H1 (cell line): ENCODE measurements at regions not wholly inside any gene's neighbourhood (a gene's known extent, or its start where the extent isn't known, plus 50 kb on each side); places are given as distances from the start of the nearest gene placed in this dataset.

Experiments used
- CTCF ChIA-PET: fragments of 300-600 bp; sonication (Branson Sonifier 250); formaldehyde crosslinking; loops from one replicate; lab custom pipeline; 2021; ENCODE audit not compliant: partially characterized antibody; lab: Charles Lee
- POLR2A ChIA-PET: fragments of 300-600 bp; sonication (Branson Sonifier 250); formaldehyde crosslinking; loops from one replicate; lab custom pipeline; 2021; ENCODE audit warnings: inconsistent platforms; ENCODE audit not compliant: partially characterized antibody; lab: Charles Lee
- DNase-seq, 2 experiments: peaks; one replicate each; pipeline versions ENCODE4 v3.0.0 to v3.0.0-alpha.2; 2010 to 2022; ENCODE audit warnings: low spot score in 2 of 2, low read depth in 1 of 2, mixed read lengths in 1 of 2
- FAIRE-seq: peaks from 2 replicates; lab custom pipeline; 2011; peaks lifted over from hg19 to GRCh38; lab: Jason Lieb, UNC
- H2AFZ ChIP-seq: 2 replicates; pipeline ENCODE4 v1.8.1; 2012; ENCODE audit warnings: low read length, inconsistent platforms
- H2AK5ac ChIP-seq: 2 replicates; pipeline ENCODE4 v1.6.1; 2013; ENCODE audit warnings: low read depth, low read length
- H2BK120ac ChIP-seq: replicated peaks from 2 replicates; pipeline ENCODE3; 2013; ENCODE audit warnings: low read depth, low read length, inconsistent platforms
- H2BK12ac ChIP-seq: 2 replicates; pipeline ENCODE4 v1.6.1; 2013; ENCODE audit warnings: low read depth, low read length
- H2BK15ac ChIP-seq: 2 replicates; pipeline ENCODE4 v1.6.1; 2013; ENCODE audit warnings: low read length
- H2BK20ac ChIP-seq: 2 replicates; pipeline ENCODE4 v1.6.1; 2013; ENCODE audit warnings: low read length
- H2BK5ac ChIP-seq: 2 replicates; pipeline ENCODE4 v1.6.1; 2013; ENCODE audit warnings: low read depth, low read length
- H3K14ac ChIP-seq: 2 replicates; pipeline ENCODE4 v1.6.1; 2013; ENCODE audit warnings: inconsistent platforms; ENCODE audit not compliant: insufficient read length
- H3K18ac ChIP-seq: 2 replicates; pipeline ENCODE4 v1.6.1; 2013; ENCODE audit warnings: low read length; ENCODE audit errors: extremely low read depth
- H3K23ac ChIP-seq: 2 replicates; pipeline ENCODE4 v1.6.1; 2013; ENCODE audit warnings: inconsistent platforms; ENCODE audit not compliant: insufficient read length
- H3K23me2 ChIP-seq: 2 replicates; pipeline ENCODE4 v1.6.1; 2013; ENCODE audit warnings: low read depth, low read length
- H3K27ac ChIP-seq: 2 replicates; pipeline ENCODE4 v1.6.1; 2011; ENCODE audit warnings: low read depth, low read length, inconsistent platforms
- H3K27me3 ChIP-seq, 4 experiments: replicated peaks in 1 of 4; 1 replicate in 1 of 4; 2 replicates in 3 of 4; pipeline versions ENCODE4 v1.6.1 to v1.8.1; 2011 to 2013; ENCODE audit warnings: low read length in 3 of 4, mild to moderate bottlenecking in 3 of 4, inconsistent platforms in 2 of 4, mixed read lengths in 2 of 4, moderate library complexity in 1 of 4; ENCODE audit not compliant: control insufficient read depth in 3 of 4, insufficient read depth in 3 of 4; ENCODE audit errors: extremely low read depth in 1 of 4
- H3K36me3 ChIP-seq, 4 experiments: 2 replicates each; pipeline versions ENCODE4 v1.6.1 to v1.8.1; 2011 to 2013; ENCODE audit warnings: mild to moderate bottlenecking in 4 of 4, low read length in 3 of 4, moderate library complexity in 2 of 4, control low read depth in 1 of 4, inconsistent platforms in 1 of 4; ENCODE audit not compliant: insufficient read depth in 4 of 4, control insufficient read depth in 2 of 4
- H3K4ac ChIP-seq: replicated peaks from 2 replicates; pipeline ENCODE3; 2013; ENCODE audit warnings: low read length, low read depth, mixed read lengths, inconsistent platforms; ENCODE audit not compliant: insufficient read length
- H3K4me1 ChIP-seq, 4 experiments: replicated peaks in 1 of 4; 1 replicate in 1 of 4; 2 replicates in 3 of 4; pipeline versions ENCODE4 v1.6.1 to v1.8.1; 2011 to 2013; ENCODE audit warnings: low read length in 3 of 4, inconsistent platforms in 2 of 4, mixed read lengths in 1 of 4; ENCODE audit not compliant: insufficient read depth in 4 of 4, control insufficient read depth in 3 of 4
- H3K4me2 ChIP-seq, 2 experiments: 2 replicates each; pipeline versions ENCODE4 v1.6.1 to v1.8.1; 2011 to 2013; ENCODE audit warnings: low read depth in 2 of 2, low read length in 2 of 2, control low read depth in 1 of 2, inconsistent platforms in 1 of 2, mild to moderate bottlenecking in 1 of 2; ENCODE audit not compliant: insufficient read depth in 1 of 2
- H3K4me3 ChIP-seq, 4 experiments: fragments of 200-600, 300-600 bp in 1 of 4; sonication (generic), shearing (Covaris generic), sonication (Bioruptor Twin) in 1 of 4; 2 replicates each; pipeline versions ENCODE4 v1.5.1 to v1.8.1; 2011 to 2016; ENCODE audit warnings: low read length in 4 of 4, low read depth in 3 of 4, control low read depth in 2 of 4, inconsistent platforms in 2 of 4, mild to moderate bottlenecking in 2 of 4, mixed read lengths in 1 of 4, moderate library complexity in 1 of 4; ENCODE audit not compliant: insufficient read depth in 2 of 4; ENCODE audit errors: extremely low read depth in 1 of 4
- H3K56ac ChIP-seq: replicated peaks from 2 replicates; pipeline ENCODE3; 2013; ENCODE audit warnings: low read depth, mild to moderate bottlenecking, mixed read lengths, low read length, inconsistent platforms; ENCODE audit not compliant: insufficient read length
- H3K79me1 ChIP-seq: 2 replicates; pipeline ENCODE4 v1.6.1; 2013; ENCODE audit warnings: low read depth, low read length, control low read depth
- H3K79me2 ChIP-seq, 2 experiments: 2 replicates each; pipeline versions ENCODE4 v1.6.1 to v1.8.1; 2012 to 2013; ENCODE audit warnings: low read length in 2 of 2, mild to moderate bottlenecking in 2 of 2, inconsistent platforms in 1 of 2; ENCODE audit not compliant: insufficient read depth in 2 of 2, control insufficient read depth in 1 of 2
- H3K9ac ChIP-seq, 4 experiments: replicated peaks in 1 of 4; 1 replicate in 1 of 4; 2 replicates in 3 of 4; pipeline versions ENCODE4 v1.6.1 to v1.8.1; 2011 to 2013; ENCODE audit warnings: low read depth in 3 of 4, low read length in 3 of 4, control low read depth in 2 of 4, mild to moderate bottlenecking in 2 of 4, moderate library complexity in 2 of 4, inconsistent platforms in 1 of 4; ENCODE audit errors: extremely low read depth in 1 of 4
- H3K9me3 ChIP-seq, 2 experiments: 2 replicates each; pipeline versions ENCODE4 v1.6.1 to v1.8.1; 2012 to 2013; ENCODE audit warnings: mild to moderate bottlenecking in 2 of 2, moderate library complexity in 2 of 2, control low read depth in 1 of 2, inconsistent platforms in 1 of 2, low read depth in 1 of 2, low read length in 1 of 2, mixed read lengths in 1 of 2; ENCODE audit not compliant: insufficient read depth in 2 of 2
- H4K20me1 ChIP-seq, 2 experiments: replicated peaks in 1 of 2; 2 replicates each; pipeline versions ENCODE3 to v1.8.1; 2011 to 2013; ENCODE audit warnings: inconsistent platforms in 2 of 2, low read length in 2 of 2, mild to moderate bottlenecking in 1 of 2; ENCODE audit not compliant: insufficient read depth in 2 of 2, control insufficient read depth in 1 of 2
- H4K5ac ChIP-seq: 2 replicates; pipeline ENCODE4 v1.6.1; 2013; ENCODE audit warnings: low read length, low read depth, mixed read lengths, inconsistent platforms; ENCODE audit not compliant: insufficient read length
- H4K8ac ChIP-seq: 2 replicates; pipeline ENCODE4 v1.8.0; 2013; ENCODE audit warnings: mild to moderate bottlenecking, moderate library complexity, low read length, inconsistent platforms; ENCODE audit not compliant: insufficient read depth; ENCODE audit errors: extremely low read depth
- H4K91ac ChIP-seq: replicated peaks from 2 replicates; pipeline ENCODE3; 2013; ENCODE audit warnings: low read length, mixed read lengths, inconsistent platforms; ENCODE audit not compliant: insufficient read length
- CBX5 ChIP-seq: fragments of 300-800, 300-1000 bp; sonication (generic); IDR thresholded peaks from 2 replicates; pipeline ENCODE4 v1.7.1; 2016; ENCODE audit warnings: antibody characterized with exemption, low read length, low read depth
- CREB1 ChIP-seq: IDR thresholded peaks from 2 replicates; pipeline ENCODE4 v1.6.1; 2012; ENCODE audit warnings: inconsistent platforms
- PHF8 ChIP-seq: fragments of 200-600 bp; sonication (generic); conservative IDR thresholded peaks from 2 replicates; pipeline ENCODE4 v1.7.1; 2012; ENCODE audit warnings: low read depth, mild to moderate bottlenecking, inconsistent platforms, low read length, moderate library complexity
- RFX5 ChIP-seq: IDR thresholded peaks from 2 replicates; pipeline ENCODE4 v1.6.1; 2011; ENCODE audit warnings: low read depth, low read length, improper control_type of control experiment, borderline replicate concordance
- SAP30 ChIP-seq: fragments of 300-600 bp; sonication (generic); IDR thresholded peaks from 2 replicates; pipeline ENCODE4 v1.7.1; 2012; ENCODE audit warnings: low read length, moderate library complexity, mild to moderate bottlenecking, inconsistent platforms; ENCODE audit not compliant: insufficient read depth, insufficient replicate concordance
- SP4 ChIP-seq: IDR thresholded peaks from 2 replicates; pipeline ENCODE4 v1.6.1; 2012; ENCODE audit warnings: low read length, inconsistent platforms
- SRF ChIP-seq: IDR thresholded peaks from 2 replicates; pipeline ENCODE4 v1.6.1; 2011; ENCODE audit warnings: mild to moderate bottlenecking, low read depth, low read length, moderate library complexity
- SUZ12 ChIP-seq: fragments of 200-600 bp; sonication (generic); IDR thresholded peaks from 2 replicates; pipeline ENCODE4 v1.6.1; 2012; ENCODE audit warnings: mild to moderate bottlenecking, inconsistent platforms, low read length, moderate library complexity, mixed read lengths
- TEAD4 ChIP-seq: IDR thresholded peaks from 2 replicates; pipeline ENCODE4 v1.6.1; 2012; ENCODE audit warnings: low read depth, low read length, inconsistent platforms, mixed read lengths
- WGBS, 2 experiments: shearing (Covaris generic) in 1 of 2; methylation state at CpG; one replicate each; pipeline versions ENCODE4 v1.1.6 to v1.1.7; 2013 to 2015; ENCODE audit warnings: low lambda C conversion rate in 2 of 2, mixed read lengths in 2 of 2, inconsistent platforms in 1 of 2, low coverage in 1 of 2, missing lambda C conversion rate in 1 of 2; ENCODE audit not compliant: insufficient replicate concordance in 2 of 2, insufficient coverage in 1 of 2, insufficient read length in 1 of 2; ENCODE audit errors: extremely low coverage in 1 of 2, missing lambda C conversion rate in 1 of 2; 5-methylcytosine and 5-hydroxymethylcytosine counted together

- Histone ChIP-seq H3K23ac (no peak overlapping the region), H4K20me1 (no peaks in the 10 kb centered on the region), H4K5ac (no peak overlapping the region), H2BK12ac (no peak overlapping the region), H3K9ac (no peak overlapping the region), H3K4me3 (no peak overlapping the region), H2BK15ac (no peak overlapping the region), H3K4ac (no peak overlapping the region), H2AK5ac (no peak overlapping the region), H3K56ac (no peak overlapping the region), H2BK20ac (no peak overlapping the region), H3K9me3 (peaks cover 0 to 10% of the 10 kb centered on the region in 2 experiments; a peak in 2 of 4 replicates), H3K36me3 (no peaks in the 10 kb centered on the region), H2BK120ac (no peak overlapping the region), H2BK5ac (no peak overlapping the region), H3K79me2 (no peaks in the 10 kb centered on the region), H3K27ac (no peak overlapping the region), H4K91ac (no peak overlapping the region), H3K23me2 (no peaks in the 10 kb centered on the region), H3K18ac (no peak overlapping the region), H4K8ac (no peak overlapping the region), H3K79me1 (no peaks in the 10 kb centered on the region), H2AFZ (no peak overlapping the region), H3K4me1 (no peaks in the 10 kb centered on the region), H3K14ac (no peak overlapping the region), H3K27me3 (no peaks in the 10 kb centered on the region), H3K4me2 (no peak overlapping the region)
- ChIA-PET CTCF (no interaction called here), POLR2A (no interaction called here)
- FAIRE-seq (no peak), DNase-seq (no peak)
- 88% methylated on average over 1 of the region's 1 CpG; no CpG with 5 or more reads in 1 of the 2 experiments for WGBS, 2 experiments
- TF ChIP-seq TEAD4 (no peak), SAP30 (no peak), CREB1 (no peak), RFX5 (no peak), PHF8 (no peak), SP4 (no peak), SRF (no peak), SUZ12 (no peak), CBX5 (no peak)
Measured at GRCh38 chr18:4781873-4782272, 326.8 kb upstream of the DLGAP1 start.
